HL-60 (cell line): ENCODE measurements at regions not wholly inside any gene's neighbourhood (a gene's known extent, or its start where the extent isn't known, plus 50 kb on each side); places are given as distances from the start of the nearest gene placed in this dataset.

Source experiments
- DNase-seq, 2 experiments: peaks; one replicate each; pipeline ENCODE4 v3.0.0-alpha.2; 2010 to 2020; ENCODE audit warnings: low read depth in 1 of 2, low spot score in 1 of 2
- H3K27ac ChIP-seq: fragments of 250-450 bp; sonication (Bioruptor Pico); replicated peaks from 2 replicates; pipeline ENCODE4 v1.5.1; 2020; ENCODE audit warnings: mild to moderate bottlenecking, moderate library complexity
- H3K27me3 ChIP-seq: fragments of 250-450 bp; sonication (Bioruptor Pico); 2 replicates; pipeline ENCODE4 v1.5.1; 2021; ENCODE audit warnings: mild to moderate bottlenecking, moderate library complexity; ENCODE audit not compliant: insufficient read depth, poor library complexity, severe bottlenecking
- H3K4me3 ChIP-seq: replicated peaks from 2 replicates; pipeline ENCODE4 v1.5.1; 2011; ENCODE audit warnings: mild to moderate bottlenecking, control low read depth, low read length; ENCODE audit not compliant: insufficient read depth
- CTCF ChIP-seq: IDR thresholded peaks from one replicate; pipeline ENCODE4 v1.5.1; 2011; ENCODE audit warnings: low read length, control low read depth, inconsistent platforms; ENCODE audit not compliant: insufficient read depth
- GABPA ChIP-seq: IDR thresholded peaks from 2 replicates; pipeline ENCODE4 v1.6.1; 2012; ENCODE audit warnings: low read depth
- POLR2AphosphoS5 ChIP-seq: IDR thresholded peaks from 2 replicates; pipeline ENCODE4 v1.6.1; 2012; ENCODE audit warnings: low read depth
- REST ChIP-seq: IDR thresholded peaks from 2 replicates; pipeline ENCODE4 v1.6.1; 2012; ENCODE audit warnings: low read depth; ENCODE audit not compliant: insufficient replicate concordance
- SPI1 ChIP-seq: IDR thresholded peaks from 2 replicates; pipeline ENCODE4 v1.6.1; 2012; ENCODE audit warnings: low read depth, mild to moderate bottlenecking, borderline replicate concordance

- H3K4me3 ChIP-seq, result no peak overlapping the region
- no peak overlapping the region for H3K27ac ChIP-seq
- TF ChIP-seq CTCF, result no peak
- TF ChIP-seq SPI1, result no peak
- no peak for TF ChIP-seq POLR2AphosphoS5
- TF ChIP-seq GABPA, result no peak
- no peak for TF ChIP-seq REST
- H3K27me3 ChIP-seq, result no peaks in the 10 kb centered on the region
- DNase-seq, result no peak
Measured at GRCh38 chr5:162929104-162929503, 508.3 kb upstream of the CCNG1 start.

- TF ChIP-seq GABPA, result no peak
- TF ChIP-seq SPI1, result no peak
- TF ChIP-seq CTCF, result no peak
- no peak for TF ChIP-seq REST
- no peak for TF ChIP-seq POLR2AphosphoS5
- H3K27me3 ChIP-seq, result no peaks in the 10 kb centered on the region
- no peak overlapping the region for H3K27ac ChIP-seq
- no peak overlapping the region for H3K4me3 ChIP-seq
- no peak for DNase-seq
Measured at GRCh38 chr5:162931501-162931900, 505.9 kb upstream of the CCNG1 start.

GRCh38 chr5:162939991-162940390 is 497.4 kb upstream of the CCNG1 start:
- H3K27ac ChIP-seq, result no peak overlapping the region
- no peak overlapping the region for H3K4me3 ChIP-seq
- H3K27me3 ChIP-seq, result no peaks in the 10 kb centered on the region
- no peak for DNase-seq
- TF ChIP-seq CTCF (no peak), REST (no peak), SPI1 (no peak), POLR2AphosphoS5 (no peak), GABPA (no peak)
